ENCODE measurements at regions not wholly inside any gene's neighbourhood (a gene's known extent, or its start where the extent isn't known, plus 50 kb on each side); places are given as distances from the start of the nearest gene placed in this dataset.

GRCh38 chr3:118559286-118559685, 475.4 kb downstream of the IGSF11 start:
- DNase-seq (ENCODE audit: low read depth in 2 of 3, low spot score in 1 of 3) = no peak

GRCh38 chr3:118564800-118565199, 469.8 kb downstream of the IGSF11 start:
- DNase-seq (ENCODE audit: low read depth in 2 of 3, low spot score in 1 of 3) = no peak

GRCh38 chr3:118573912-118574311, 460.7 kb downstream of the IGSF11 start:
- no peak for DNase-seq (ENCODE audit: low read depth in 2 of 3, low spot score in 1 of 3)

GRCh38 chr3:118577055-118577777, 457.4 kb downstream of the IGSF11 start:
- DNase-seq (ENCODE audit: low read depth in 2 of 3, low spot score in 1 of 3) = no peak

GRCh38 chr3:118578559-118578958, 456.1 kb downstream of the IGSF11 start:
- no peak for DNase-seq (ENCODE audit: low read depth in 2 of 3, low spot score in 1 of 3)

GRCh38 chr3:118587037-118587741, 447.5 kb downstream of the IGSF11 start:
- no peak for DNase-seq (ENCODE audit: low read depth in 2 of 3, low spot score in 1 of 3)

GRCh38 chr3:118587847-118588246, 446.8 kb downstream of the IGSF11 start:
- no peak for DNase-seq (ENCODE audit: low read depth in 2 of 3, low spot score in 1 of 3)

GRCh38 chr3:118593277-118593670, 441.4 kb downstream of the IGSF11 start:
- DNase-seq (ENCODE audit: low read depth in 2 of 3, low spot score in 1 of 3) = no peak

GRCh38 chr3:118597184-118597583, 437.5 kb downstream of the IGSF11 start:
- DNase-seq (ENCODE audit: low read depth in 2 of 3, low spot score in 1 of 3) = no peak

- no peak for DNase-seq (ENCODE audit: low read depth in 2 of 3, low spot score in 1 of 3)
Measured at GRCh38 chr3:118607915-118608820, 426.5 kb downstream of the IGSF11 start.

GRCh38 chr3:118618247-118619040, 416.2 kb downstream of the IGSF11 start:
- no peak for DNase-seq (ENCODE audit: low read depth in 2 of 3, low spot score in 1 of 3)

- DNase-seq (ENCODE audit: low read depth in 2 of 3, low spot score in 1 of 3) = no peak
Measured at GRCh38 chr3:118626453-118626852, 408.2 kb downstream of the IGSF11 start.

- peak in 2 of 3 donors; percentile 3 to 18 for DNase-seq (ENCODE audit: low read depth in 2 of 3, low spot score in 1 of 3)
Measured at GRCh38 chr3:118628704-118629341, 405.8 kb downstream of the IGSF11 start.

- DNase-seq (ENCODE audit: low read depth in 2 of 3, low spot score in 1 of 3) = no peak
Measured at GRCh38 chr3:118629821-118630220, 404.8 kb downstream of the IGSF11 start.

GRCh38 chr3:118635711-118636110, 398.9 kb downstream of the IGSF11 start:
- DNase-seq (ENCODE audit: low read depth in 2 of 3, low spot score in 1 of 3) = no peak

- no peak for DNase-seq (ENCODE audit: low read depth in 2 of 3, low spot score in 1 of 3)
Measured at GRCh38 chr3:118636841-118637240, 397.8 kb downstream of the IGSF11 start.

GRCh38 chr3:118637846-118638245, 396.8 kb downstream of the IGSF11 start:
- DNase-seq (ENCODE audit: low read depth in 2 of 3, low spot score in 1 of 3) = no peak

GRCh38 chr3:118641608-118642007, 393.0 kb downstream of the IGSF11 start:
- no peak for DNase-seq (ENCODE audit: low read depth in 2 of 3, low spot score in 1 of 3)

- no peak for DNase-seq (ENCODE audit: low read depth in 2 of 3, low spot score in 1 of 3)
Measured at GRCh38 chr3:118671192-118671591, 363.5 kb downstream of the IGSF11 start.

- no peak for DNase-seq (ENCODE audit: low read depth in 2 of 3, low spot score in 1 of 3)
Measured at GRCh38 chr3:118675305-118675704, 359.3 kb downstream of the IGSF11 start.
